ENCODE measurements at regions not wholly inside any gene's neighbourhood (a gene's known extent, or its start where the extent isn't known, plus 50 kb on each side); places are given as distances from the start of the nearest gene placed in this dataset.

- no peak for TF ChIP-seq EZH2 (IDR thresholded peaks at IDR 0.05)
- no peak for TF ChIP-seq CTCF (IDR thresholded peaks at IDR 0.05)
Measured at GRCh38 chr1:38334930-38335592, 288.5 kb upstream of the POU3F1 start.
